H1 (cell line): ENCODE measurements at regions not wholly inside any gene's neighbourhood (a gene's known extent, or its start where the extent isn't known, plus 50 kb on each side); places are given as distances from the start of the nearest gene placed in this dataset.

Source experiments
- CTCF ChIA-PET: fragments of 300-600 bp; sonication (Branson Sonifier 250); formaldehyde crosslinking; loops from one replicate; lab custom pipeline; 2021; ENCODE audit not compliant: partially characterized antibody; lab: Charles Lee
- POLR2A ChIA-PET: fragments of 300-600 bp; sonication (Branson Sonifier 250); formaldehyde crosslinking; loops from one replicate; lab custom pipeline; 2021; ENCODE audit warnings: inconsistent platforms; ENCODE audit not compliant: partially characterized antibody; lab: Charles Lee
- DNase-seq, 2 experiments: peaks; one replicate each; pipeline versions ENCODE4 v3.0.0 to v3.0.0-alpha.2; 2010 to 2022; ENCODE audit warnings: low spot score in 2 of 2, low read depth in 1 of 2, mixed read lengths in 1 of 2
- FAIRE-seq: peaks from 2 replicates; lab custom pipeline; 2011; peaks lifted over from hg19 to GRCh38; lab: Jason Lieb, UNC
- H2AFZ ChIP-seq: 2 replicates; pipeline ENCODE4 v1.8.1; 2012; ENCODE audit warnings: low read length, inconsistent platforms
- H2AK5ac ChIP-seq: 2 replicates; pipeline ENCODE4 v1.6.1; 2013; ENCODE audit warnings: low read depth, low read length
- H2BK120ac ChIP-seq: replicated peaks from 2 replicates; pipeline ENCODE3; 2013; ENCODE audit warnings: low read depth, low read length, inconsistent platforms
- H2BK12ac ChIP-seq: 2 replicates; pipeline ENCODE4 v1.6.1; 2013; ENCODE audit warnings: low read depth, low read length
- H2BK15ac ChIP-seq: 2 replicates; pipeline ENCODE4 v1.6.1; 2013; ENCODE audit warnings: low read length
- H2BK20ac ChIP-seq: 2 replicates; pipeline ENCODE4 v1.6.1; 2013; ENCODE audit warnings: low read length
- H2BK5ac ChIP-seq: 2 replicates; pipeline ENCODE4 v1.6.1; 2013; ENCODE audit warnings: low read depth, low read length
- H3K14ac ChIP-seq: 2 replicates; pipeline ENCODE4 v1.6.1; 2013; ENCODE audit warnings: inconsistent platforms; ENCODE audit not compliant: insufficient read length
- H3K18ac ChIP-seq: 2 replicates; pipeline ENCODE4 v1.6.1; 2013; ENCODE audit warnings: low read length; ENCODE audit errors: extremely low read depth
- H3K23ac ChIP-seq: 2 replicates; pipeline ENCODE4 v1.6.1; 2013; ENCODE audit warnings: inconsistent platforms; ENCODE audit not compliant: insufficient read length
- H3K23me2 ChIP-seq: 2 replicates; pipeline ENCODE4 v1.6.1; 2013; ENCODE audit warnings: low read depth, low read length
- H3K27ac ChIP-seq: 2 replicates; pipeline ENCODE4 v1.6.1; 2011; ENCODE audit warnings: low read depth, low read length, inconsistent platforms
- H3K27me3 ChIP-seq, 4 experiments: replicated peaks in 1 of 4; 1 replicate in 1 of 4; 2 replicates in 3 of 4; pipeline versions ENCODE4 v1.6.1 to v1.8.1; 2011 to 2013; ENCODE audit warnings: low read length in 3 of 4, mild to moderate bottlenecking in 3 of 4, inconsistent platforms in 2 of 4, mixed read lengths in 2 of 4, moderate library complexity in 1 of 4; ENCODE audit not compliant: control insufficient read depth in 3 of 4, insufficient read depth in 3 of 4; ENCODE audit errors: extremely low read depth in 1 of 4
- H3K36me3 ChIP-seq, 4 experiments: 2 replicates each; pipeline versions ENCODE4 v1.6.1 to v1.8.1; 2011 to 2013; ENCODE audit warnings: mild to moderate bottlenecking in 4 of 4, low read length in 3 of 4, moderate library complexity in 2 of 4, control low read depth in 1 of 4, inconsistent platforms in 1 of 4; ENCODE audit not compliant: insufficient read depth in 4 of 4, control insufficient read depth in 2 of 4
- H3K4ac ChIP-seq: replicated peaks from 2 replicates; pipeline ENCODE3; 2013; ENCODE audit warnings: low read length, low read depth, mixed read lengths, inconsistent platforms; ENCODE audit not compliant: insufficient read length
- H3K4me1 ChIP-seq, 4 experiments: replicated peaks in 1 of 4; 1 replicate in 1 of 4; 2 replicates in 3 of 4; pipeline versions ENCODE4 v1.6.1 to v1.8.1; 2011 to 2013; ENCODE audit warnings: low read length in 3 of 4, inconsistent platforms in 2 of 4, mixed read lengths in 1 of 4; ENCODE audit not compliant: insufficient read depth in 4 of 4, control insufficient read depth in 3 of 4
- H3K4me2 ChIP-seq, 2 experiments: 2 replicates each; pipeline versions ENCODE4 v1.6.1 to v1.8.1; 2011 to 2013; ENCODE audit warnings: low read depth in 2 of 2, low read length in 2 of 2, control low read depth in 1 of 2, inconsistent platforms in 1 of 2, mild to moderate bottlenecking in 1 of 2; ENCODE audit not compliant: insufficient read depth in 1 of 2
- H3K4me3 ChIP-seq, 4 experiments: fragments of 200-600, 300-600 bp in 1 of 4; sonication (generic), shearing (Covaris generic), sonication (Bioruptor Twin) in 1 of 4; 2 replicates each; pipeline versions ENCODE4 v1.5.1 to v1.8.1; 2011 to 2016; ENCODE audit warnings: low read length in 4 of 4, low read depth in 3 of 4, control low read depth in 2 of 4, inconsistent platforms in 2 of 4, mild to moderate bottlenecking in 2 of 4, mixed read lengths in 1 of 4, moderate library complexity in 1 of 4; ENCODE audit not compliant: insufficient read depth in 2 of 4; ENCODE audit errors: extremely low read depth in 1 of 4
- H3K56ac ChIP-seq: replicated peaks from 2 replicates; pipeline ENCODE3; 2013; ENCODE audit warnings: low read depth, mild to moderate bottlenecking, mixed read lengths, low read length, inconsistent platforms; ENCODE audit not compliant: insufficient read length
- H3K79me1 ChIP-seq: 2 replicates; pipeline ENCODE4 v1.6.1; 2013; ENCODE audit warnings: low read depth, low read length, control low read depth
- H3K79me2 ChIP-seq, 2 experiments: 2 replicates each; pipeline versions ENCODE4 v1.6.1 to v1.8.1; 2012 to 2013; ENCODE audit warnings: low read length in 2 of 2, mild to moderate bottlenecking in 2 of 2, inconsistent platforms in 1 of 2; ENCODE audit not compliant: insufficient read depth in 2 of 2, control insufficient read depth in 1 of 2
- H3K9ac ChIP-seq, 4 experiments: replicated peaks in 1 of 4; 1 replicate in 1 of 4; 2 replicates in 3 of 4; pipeline versions ENCODE4 v1.6.1 to v1.8.1; 2011 to 2013; ENCODE audit warnings: low read depth in 3 of 4, low read length in 3 of 4, control low read depth in 2 of 4, mild to moderate bottlenecking in 2 of 4, moderate library complexity in 2 of 4, inconsistent platforms in 1 of 4; ENCODE audit errors: extremely low read depth in 1 of 4
- H3K9me3 ChIP-seq, 2 experiments: 2 replicates each; pipeline versions ENCODE4 v1.6.1 to v1.8.1; 2012 to 2013; ENCODE audit warnings: mild to moderate bottlenecking in 2 of 2, moderate library complexity in 2 of 2, control low read depth in 1 of 2, inconsistent platforms in 1 of 2, low read depth in 1 of 2, low read length in 1 of 2, mixed read lengths in 1 of 2; ENCODE audit not compliant: insufficient read depth in 2 of 2
- H4K20me1 ChIP-seq, 2 experiments: replicated peaks in 1 of 2; 2 replicates each; pipeline versions ENCODE3 to v1.8.1; 2011 to 2013; ENCODE audit warnings: inconsistent platforms in 2 of 2, low read length in 2 of 2, mild to moderate bottlenecking in 1 of 2; ENCODE audit not compliant: insufficient read depth in 2 of 2, control insufficient read depth in 1 of 2
- H4K5ac ChIP-seq: 2 replicates; pipeline ENCODE4 v1.6.1; 2013; ENCODE audit warnings: low read length, low read depth, mixed read lengths, inconsistent platforms; ENCODE audit not compliant: insufficient read length
- H4K8ac ChIP-seq: 2 replicates; pipeline ENCODE4 v1.8.0; 2013; ENCODE audit warnings: mild to moderate bottlenecking, moderate library complexity, low read length, inconsistent platforms; ENCODE audit not compliant: insufficient read depth; ENCODE audit errors: extremely low read depth
- H4K91ac ChIP-seq: replicated peaks from 2 replicates; pipeline ENCODE3; 2013; ENCODE audit warnings: low read length, mixed read lengths, inconsistent platforms; ENCODE audit not compliant: insufficient read length
- ATF3 ChIP-seq: IDR thresholded peaks from 2 replicates; pipeline ENCODE4 v1.6.1; 2011; ENCODE audit warnings: low read depth, mild to moderate bottlenecking, low read length; ENCODE audit not compliant: insufficient read depth
- CTCF ChIP-seq, 3 experiments: IDR thresholded peaks; 1 replicate in 2 of 3; 2 replicates in 1 of 3; pipeline versions ENCODE4 v1.5.1 to v1.6.1; 2011; ENCODE audit warnings: low read length in 3 of 3, mild to moderate bottlenecking in 3 of 3, inconsistent platforms in 2 of 3, low read depth in 1 of 3, moderate library complexity in 1 of 3; ENCODE audit not compliant: insufficient read depth in 1 of 3; ENCODE audit errors: control extremely low read depth in 1 of 3
- E2F6 ChIP-seq: IDR thresholded peaks from 2 replicates; pipeline ENCODE4 v1.6.1; 2012; ENCODE audit warnings: inconsistent platforms
- EZH2 ChIP-seq: fragments of 200-600 bp; sonication (generic); IDR thresholded peaks from 2 replicates; pipeline ENCODE4 v1.7.1; 2012; ENCODE audit warnings: low read depth, mild to moderate bottlenecking, moderate library complexity, low read length, inconsistent platforms; ENCODE audit not compliant: severe bottlenecking
- FOSL1 ChIP-seq: IDR thresholded peaks from 2 replicates; pipeline ENCODE4 v1.6.1; 2011; ENCODE audit warnings: mild to moderate bottlenecking, low read depth, low read length, moderate library complexity; ENCODE audit not compliant: insufficient read depth
- NRF1 ChIP-seq: IDR thresholded peaks from 2 replicates; pipeline ENCODE4 v1.6.1; 2011; ENCODE audit warnings: mild to moderate bottlenecking, low read depth, low read length, improper control_type of control experiment
- POLR2AphosphoS5 ChIP-seq: IDR thresholded peaks from 2 replicates; pipeline ENCODE4 v1.6.1; 2011; ENCODE audit warnings: low read depth, low read length
- RBBP5 ChIP-seq: IDR thresholded peaks from 2 replicates; pipeline ENCODE4 v1.7.1; 2012; ENCODE audit warnings: low read depth, mild to moderate bottlenecking, inconsistent platforms, low read length, moderate library complexity, borderline replicate concordance
- RFX5 ChIP-seq: IDR thresholded peaks from 2 replicates; pipeline ENCODE4 v1.6.1; 2011; ENCODE audit warnings: low read depth, low read length, improper control_type of control experiment, borderline replicate concordance
- SIN3A ChIP-seq, 2 experiments: IDR thresholded peaks in 1 of 2; conservative IDR thresholded peaks in 1 of 2; 2 replicates each; pipeline ENCODE4 v1.6.1; 2011 to 2012; ENCODE audit warnings: low read length in 2 of 2, improper control_type of control experiment in 1 of 2, low read depth in 1 of 2, mild to moderate bottlenecking in 1 of 2
- SP2 ChIP-seq: IDR thresholded peaks from 2 replicates; pipeline ENCODE4 v1.6.1; 2012; ENCODE audit warnings: mild to moderate bottlenecking, low read length, inconsistent platforms
- TAF1 ChIP-seq: IDR thresholded peaks from 2 replicates; pipeline ENCODE4 v1.6.1; 2011; ENCODE audit warnings: mild to moderate bottlenecking, low read depth, low read length

- no peak overlapping the region for H3K4me2 ChIP-seq
- no peak overlapping the region for H3K18ac ChIP-seq
- H3K23me2 ChIP-seq, result no peaks in the 10 kb centered on the region
- no peak overlapping the region for H2AK5ac ChIP-seq
- no peaks in the 10 kb centered on the region for H3K4me1 ChIP-seq
- H3K4ac ChIP-seq, result no peak overlapping the region
- H3K27me3 ChIP-seq, result no peaks in the 10 kb centered on the region
- no peak overlapping the region for H3K23ac ChIP-seq
- H2BK20ac ChIP-seq, result no peak overlapping the region
- H2BK12ac ChIP-seq, result no peak overlapping the region
- no peaks in the 10 kb centered on the region for H4K20me1 ChIP-seq
- no peak overlapping the region for H4K91ac ChIP-seq
- peaks cover 4 to 8% of the 10 kb centered on the region in 2 experiments; a peak in 2 of 4 replicates for H3K9me3 ChIP-seq
- DNase-seq, result no peak
- no peak overlapping the region for H4K8ac ChIP-seq
- no peak overlapping the region for H3K14ac ChIP-seq
- POLR2A ChIA-PET, result no interaction called here
- H3K4me3 ChIP-seq, result no peak overlapping the region
- H3K79me2 ChIP-seq, result no peaks in the 10 kb centered on the region
- H2AFZ ChIP-seq, result no peak overlapping the region
- CTCF ChIA-PET, result interaction anchor here (1.1 kb wide), 1 partner anchor 20 kb away, joined by 3 read pairs; no protein-coding TSS in a partner anchor
- no peak overlapping the region for H2BK120ac ChIP-seq
- H3K36me3 ChIP-seq, result no peaks in the 10 kb centered on the region
- no peak overlapping the region for H2BK15ac ChIP-seq
- no peak overlapping the region for H2BK5ac ChIP-seq
- no peak overlapping the region for H3K9ac ChIP-seq
- H3K27ac ChIP-seq, result no peak overlapping the region
- FAIRE-seq, result no peak
- no peaks in the 10 kb centered on the region for H3K79me1 ChIP-seq
- H4K5ac ChIP-seq, result no peak overlapping the region
- H3K56ac ChIP-seq, result no peak overlapping the region
- TF ChIP-seq RFX5 (no peak), EZH2 (no peak), POLR2AphosphoS5 (no peak), E2F6 (no peak), CTCF (IDR thresholded peaks at IDR 0.05; ENCODE audit: control extremely low read depth in 1 of 3, insufficient read depth in 1 of 3, low read depth in 1 of 3, low read length in 3 of 3) (no peak), RBBP5 (no peak), TAF1 (no peak), NRF1 (no peak), SP2 (no peak), ATF3 (no peak), FOSL1 (no peak), SIN3A (conservative IDR thresholded peaks at IDR 0.05 in 1 of 2, IDR thresholded peaks at IDR 0.05 in 1 of 2; ENCODE audit: low read depth in 1 of 2, low read length in 2 of 2) (no peak)
Observed at GRCh38 chr5:117266280-117266679, 691.7 kb upstream of the SEMA6A start.
